C1 segment of cervical spinal cord (tissue), 14 donors: ENCODE measurements at regions not wholly inside any gene's neighbourhood (a gene's known extent, or its start where the extent isn't known, plus 50 kb on each side); places are given as distances from the start of the nearest gene placed in this dataset.
A peak's percentile ranks its signal among the peaks of the same experiment; 100 is the strongest.

Experiments
- DNase-seq, 14 donors: peaks; one replicate each; lab custom pipeline; 2025; lab: John Stamatoyannopoulos, UW

DNA sequence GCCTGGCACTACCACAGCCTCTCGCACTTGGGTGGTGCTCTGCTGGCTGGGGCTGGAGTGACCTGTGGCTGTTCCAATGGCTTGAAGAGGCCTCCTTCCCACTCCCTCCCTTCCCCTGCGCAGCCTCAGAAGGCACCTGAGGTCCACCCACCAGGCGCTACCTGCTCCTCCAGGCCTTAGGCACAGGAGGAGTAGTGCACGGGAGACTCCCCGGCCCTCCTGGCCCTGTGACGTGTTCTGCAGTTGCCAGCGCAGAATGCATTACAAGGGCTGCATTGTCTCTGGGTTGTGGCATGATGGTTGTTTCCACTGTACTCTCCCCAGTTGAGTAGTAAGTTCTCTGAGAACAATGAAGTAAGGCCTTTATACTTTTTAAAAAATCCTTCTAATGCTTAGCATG is 128.6 kb downstream of the TEX29 start:
- DNase-seq = peak in 10 of 14 donors; percentile 3 to 76 (median 21)

- DNase-seq = peak in 6 of 14 donors; percentile 49 to 70 (median 59)
Observed at GRCh38 chr13:111451402-111451801, 131.0 kb downstream of the TEX29 start.

DNA sequence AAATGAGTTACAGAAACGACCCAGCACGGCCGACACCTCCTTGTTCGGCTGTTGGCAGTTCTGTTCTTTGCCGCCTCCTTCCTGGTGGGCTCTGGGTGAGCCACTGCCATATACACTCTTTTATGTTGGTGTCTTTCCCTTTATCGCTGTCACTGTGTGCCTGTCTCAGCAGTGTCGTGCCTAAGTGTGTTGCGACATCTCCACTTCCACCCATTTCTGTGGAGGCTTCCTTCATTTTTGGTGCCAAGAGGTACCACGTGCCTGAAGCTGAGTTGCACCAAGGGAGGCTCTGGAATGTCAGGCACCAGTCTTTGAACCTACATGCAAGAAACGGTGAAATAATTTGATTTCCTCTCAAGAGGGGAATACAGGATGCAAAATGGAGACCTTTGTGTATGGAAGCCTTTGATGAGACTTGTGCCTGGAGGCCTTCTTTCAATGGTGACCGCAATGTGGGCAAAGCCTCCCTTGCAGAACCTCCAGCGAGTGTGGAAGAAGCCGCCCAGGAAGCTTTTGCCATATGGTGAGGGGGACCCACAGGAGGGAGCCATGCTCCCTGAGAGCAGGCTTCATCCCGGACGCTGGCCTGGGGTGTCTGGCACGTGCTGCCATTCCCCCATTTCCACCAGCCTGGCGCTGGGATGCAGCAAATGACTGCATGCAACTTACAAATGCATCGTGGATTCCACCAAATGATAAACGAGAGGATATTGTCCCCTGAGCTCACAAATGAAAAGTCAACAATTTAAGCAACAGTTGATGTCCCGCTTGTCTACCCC is 136.2 kb downstream of the TEX29 start:
- no peak for DNase-seq

- no peak for DNase-seq
Observed at GRCh38 chr13:111458001-111458531, 137.6 kb downstream of the TEX29 start.

- DNase-seq = no peak
Observed at GRCh38 chr13:111458739-111459138, 138.3 kb downstream of the TEX29 start.

DNA sequence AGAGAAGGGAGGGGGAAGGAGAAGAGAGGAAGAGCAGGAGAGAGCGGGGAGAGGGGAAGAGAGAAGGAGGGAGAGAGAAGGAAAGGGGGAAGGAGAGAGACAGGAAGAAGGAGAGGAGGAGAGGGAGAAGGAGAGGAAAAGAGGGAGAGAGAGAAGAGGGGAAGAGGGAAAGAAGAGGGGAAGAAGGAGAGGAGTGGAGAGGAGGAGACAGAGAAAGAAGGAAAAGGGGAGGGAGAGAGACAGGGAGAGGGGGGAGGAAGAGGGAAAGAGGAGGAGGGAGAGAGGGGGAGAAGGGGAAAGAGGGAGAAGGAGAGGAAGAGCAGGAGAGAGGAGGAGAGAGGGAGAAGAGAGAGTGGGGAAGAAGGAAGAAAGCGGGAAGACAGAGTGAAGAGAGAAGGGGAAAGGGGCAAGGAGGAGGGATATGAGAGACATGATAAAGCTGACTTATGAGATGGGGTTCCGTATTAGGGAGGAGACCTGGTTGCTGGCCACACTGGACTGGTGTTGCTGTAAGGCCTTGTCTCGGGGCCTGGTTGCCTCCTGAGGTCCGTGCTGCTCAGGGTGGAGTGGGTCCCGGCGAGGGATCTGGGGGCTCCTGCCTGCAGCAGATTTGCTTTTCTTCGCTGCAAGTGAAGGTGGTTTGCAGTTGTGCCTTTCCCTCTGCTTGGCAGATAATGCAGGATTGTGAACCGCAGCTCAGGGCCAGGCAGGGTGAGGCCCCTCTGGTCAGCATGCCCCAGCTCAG is 139.5 kb downstream of the TEX29 start:
- no peak for DNase-seq

- peak in 9 of 14 donors; percentile 2 to 48 (median 18) for DNase-seq
Observed at GRCh38 chr13:111460548-111461444, 140.4 kb downstream of the TEX29 start.

DNA sequence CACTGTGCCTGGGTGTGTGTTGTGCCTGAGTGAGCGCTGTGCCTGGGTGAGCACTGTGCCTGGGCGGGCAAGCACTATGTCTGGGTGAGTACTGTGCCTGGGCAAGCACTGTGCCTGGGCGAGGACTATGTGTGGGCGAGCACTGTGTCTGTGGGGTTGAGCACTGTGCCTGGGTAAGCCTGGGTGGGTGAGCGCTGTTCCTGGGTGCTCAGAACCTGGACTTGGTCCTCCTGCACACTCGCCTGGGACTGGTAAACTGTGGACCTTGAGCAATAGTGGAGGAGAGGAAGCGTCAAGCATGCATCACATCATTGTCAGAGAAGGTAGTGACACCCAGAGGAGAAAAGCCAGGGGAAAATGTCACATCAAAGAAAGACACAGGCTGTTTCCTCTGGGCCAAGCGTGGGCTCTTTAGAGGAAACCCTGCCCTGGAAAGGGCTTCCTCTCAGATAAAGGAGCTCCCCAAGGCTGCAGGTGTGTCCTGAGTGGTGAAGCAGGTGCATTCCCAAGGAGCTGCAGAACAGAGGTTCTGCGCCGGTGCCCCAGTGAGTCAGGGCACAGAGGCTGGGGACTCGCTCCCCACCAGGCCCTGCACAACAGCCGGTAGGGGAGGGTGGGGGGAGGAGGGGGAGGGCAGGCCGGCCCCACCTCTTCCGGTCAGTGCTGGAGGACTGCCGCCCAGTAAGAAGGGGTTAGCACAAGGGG is 141.2 kb downstream of the TEX29 start:
- no peak for DNase-seq

DNA sequence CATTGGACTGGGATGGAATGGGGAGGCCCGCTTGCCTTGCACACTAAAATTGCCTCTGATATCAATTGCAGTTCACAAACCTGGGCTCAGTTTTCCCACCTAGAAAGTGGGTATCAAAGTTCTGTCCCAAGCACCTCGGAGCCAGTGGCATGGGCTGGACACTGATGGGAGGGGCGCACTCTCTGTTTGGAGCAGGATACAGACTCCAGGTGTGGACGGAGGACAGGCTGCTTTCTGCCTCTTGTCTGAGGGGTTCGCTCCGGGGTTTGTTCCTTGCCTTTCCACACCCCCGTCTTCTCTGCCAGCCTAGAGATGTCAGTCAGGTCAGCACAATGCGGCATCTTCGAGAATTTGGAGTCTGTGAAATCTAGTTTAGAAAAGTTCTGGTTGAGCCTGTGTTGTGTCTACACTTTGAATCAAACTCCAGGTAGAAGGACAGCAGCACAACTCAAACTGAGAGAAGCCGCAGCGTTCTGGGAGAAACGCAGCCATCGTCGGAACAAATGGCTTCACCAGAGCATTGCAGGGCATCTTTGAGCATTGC is 141.9 kb downstream of the TEX29 start:
- DNase-seq = no peak

GRCh38 chr13:111462944-111463343 is 142.5 kb downstream of the TEX29 start:
- DNase-seq = no peak

GRCh38 chr13:111467111-111467890 is 146.9 kb downstream of the TEX29 start:
- no peak for DNase-seq

DNA sequence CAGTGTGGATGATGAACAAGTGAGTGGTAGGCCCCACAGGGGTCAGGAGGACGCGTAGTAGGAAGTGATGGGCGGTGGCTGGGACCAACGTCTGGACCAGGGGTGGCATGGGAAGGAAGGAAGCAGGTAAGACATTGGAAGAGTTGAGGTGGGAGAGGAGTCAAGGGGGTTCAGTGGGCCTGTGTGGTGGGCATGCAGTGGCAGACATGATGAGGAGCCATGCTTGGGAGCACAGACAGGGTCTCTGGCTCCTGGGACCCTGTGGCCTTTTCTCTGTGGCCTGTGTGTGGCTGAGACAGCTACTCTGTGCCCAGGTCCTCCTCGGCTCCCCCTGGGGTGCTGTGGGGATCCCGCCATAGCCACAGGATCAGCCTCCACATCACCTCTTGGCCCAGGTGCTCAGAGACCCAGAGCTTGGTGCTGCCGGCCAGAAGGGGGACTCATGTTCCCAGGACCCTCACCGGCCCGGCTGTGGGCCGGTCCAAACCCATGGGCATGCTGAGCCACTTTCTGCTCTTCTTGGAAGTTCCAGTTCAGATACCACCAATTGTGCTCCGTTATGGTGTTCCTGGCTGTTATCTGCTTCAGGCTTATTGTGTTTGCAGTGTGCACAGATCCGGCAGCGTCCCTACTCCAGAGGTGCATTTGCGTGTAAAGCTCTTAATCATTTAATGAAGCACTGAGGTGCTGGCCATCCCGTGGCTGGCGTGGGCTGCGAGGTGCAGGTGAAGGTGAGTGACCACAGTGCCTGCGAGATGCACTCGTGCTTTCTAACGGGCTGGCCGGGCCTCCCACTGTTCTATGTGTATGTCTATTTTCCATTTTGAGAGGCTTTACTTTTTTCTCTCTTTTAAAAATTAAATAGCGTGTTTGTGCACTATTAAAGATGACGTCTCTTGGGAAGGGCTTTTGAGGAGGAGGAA is 147.9 kb downstream of the TEX29 start:
- no peak for DNase-seq

- no peak for DNase-seq
Observed at GRCh38 chr13:111469450-111469849, 149.0 kb downstream of the TEX29 start.

DNA sequence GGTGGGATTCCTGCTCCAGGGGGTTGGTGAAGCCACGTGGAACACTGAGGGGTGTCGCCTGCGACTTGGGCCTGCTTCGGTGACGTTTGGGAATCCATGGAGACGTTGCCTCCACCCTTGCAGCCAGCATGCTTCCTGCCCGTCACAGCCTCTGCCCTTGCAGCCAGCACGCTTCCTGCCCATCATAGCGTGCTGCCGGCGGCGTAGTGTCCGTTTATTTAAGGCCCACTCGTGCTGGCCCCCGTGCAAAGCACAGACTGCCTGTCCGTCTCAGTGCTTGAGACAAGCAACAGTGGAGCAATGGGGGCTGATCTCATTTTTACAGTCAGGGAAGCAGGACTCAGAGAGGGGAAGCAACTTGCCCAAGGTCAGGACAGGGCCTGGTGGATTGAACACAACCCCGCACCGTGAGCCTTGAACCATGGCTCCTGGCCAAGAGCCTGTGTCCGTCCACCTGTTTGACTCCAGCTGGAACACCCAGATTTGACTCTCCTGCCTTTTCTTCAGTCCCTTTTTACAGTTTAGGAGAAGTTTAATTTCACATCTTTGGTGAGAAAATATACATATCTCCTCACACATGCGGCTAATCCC is 149.6 kb downstream of the TEX29 start:
- no peak for DNase-seq

DNA sequence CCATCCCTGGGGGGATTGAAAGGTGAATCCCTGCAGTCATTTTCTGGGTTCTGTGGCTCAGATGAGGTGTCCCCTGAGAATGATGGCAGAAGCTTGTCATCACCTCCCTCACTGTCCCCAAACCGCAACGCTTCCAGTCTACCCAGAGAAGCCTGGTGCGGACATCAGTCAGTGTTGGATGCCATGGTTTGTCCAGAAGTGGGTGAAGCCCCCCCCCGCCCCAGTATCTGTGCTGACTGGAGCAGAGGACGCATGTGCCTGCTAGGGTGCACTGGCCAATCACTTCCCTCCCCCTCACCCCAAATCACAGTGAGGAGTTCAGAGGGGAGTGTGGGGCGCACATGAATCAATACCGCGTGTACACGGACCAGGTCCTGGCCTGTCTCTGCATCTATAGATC is 150.5 kb downstream of the TEX29 start:
- DNase-seq = no peak

DNA sequence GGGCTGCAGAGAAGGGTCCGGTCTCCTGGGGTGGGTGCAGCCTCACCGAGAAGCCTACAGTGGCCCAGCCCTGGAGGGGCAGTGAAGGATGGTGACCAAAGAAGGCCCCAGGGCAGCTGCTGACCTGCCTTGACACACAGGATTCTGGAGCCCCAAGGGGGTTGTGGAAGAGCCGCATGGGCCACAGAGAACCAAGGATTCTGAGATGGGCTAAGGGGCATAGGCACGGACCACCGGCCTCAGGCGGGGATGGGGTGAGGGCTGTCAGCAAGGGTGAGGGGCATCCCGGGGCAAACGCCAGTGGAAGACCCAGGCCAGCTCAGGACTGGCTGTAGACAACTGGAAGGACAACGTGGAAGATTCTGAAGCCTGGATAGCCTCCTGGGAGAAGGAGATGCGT is 151.6 kb downstream of the TEX29 start:
- no peak for DNase-seq

DNA sequence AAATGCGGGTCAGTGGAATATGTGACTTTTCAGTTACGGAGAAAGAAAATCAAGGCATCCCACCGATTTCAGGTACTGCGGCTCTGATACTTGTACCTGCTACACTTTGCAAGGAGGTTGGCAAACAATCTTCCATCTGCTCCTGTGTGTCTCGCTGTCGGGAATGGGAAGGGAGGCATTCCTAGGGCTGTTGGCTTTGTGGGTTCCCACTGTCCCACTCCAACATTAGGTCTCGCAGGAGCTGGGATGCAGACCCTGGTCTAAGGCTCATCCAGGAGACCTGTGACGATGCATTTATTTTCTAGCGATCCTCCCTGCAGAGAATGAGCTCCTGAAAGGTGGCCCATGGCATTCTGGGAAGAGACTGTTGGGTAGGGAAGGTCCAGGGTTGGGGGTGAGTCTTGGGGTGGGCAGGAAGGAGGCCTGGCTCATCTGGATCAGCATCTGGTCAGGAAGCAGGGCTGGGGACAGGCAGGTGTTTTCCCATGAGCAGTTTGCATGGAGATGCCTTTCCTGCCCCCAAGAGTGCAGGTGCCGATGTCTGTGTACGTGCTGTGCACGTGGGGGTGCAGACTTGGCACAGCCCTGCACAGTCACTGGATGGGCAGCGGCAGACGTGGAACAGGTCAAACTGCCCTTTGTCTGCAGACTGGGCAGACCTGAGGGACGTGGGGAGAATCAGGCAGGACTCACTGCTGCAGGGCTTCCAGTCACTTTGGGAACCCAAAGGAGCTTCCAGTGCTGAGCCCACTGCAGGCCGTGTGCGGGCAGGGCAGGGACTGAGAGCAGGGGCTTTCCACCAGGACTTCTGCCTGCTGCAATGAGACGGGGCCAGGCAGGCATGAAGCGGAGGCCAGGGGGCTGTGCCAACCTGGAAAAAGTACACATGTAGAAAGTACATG is 152.4 kb downstream of the TEX29 start:
- DNase-seq = no peak
